ENCODE measurements at regions not wholly inside any gene's neighbourhood (a gene's known extent, or its start where the extent isn't known, plus 50 kb on each side); places are given as distances from the start of the nearest gene placed in this dataset.

DNA sequence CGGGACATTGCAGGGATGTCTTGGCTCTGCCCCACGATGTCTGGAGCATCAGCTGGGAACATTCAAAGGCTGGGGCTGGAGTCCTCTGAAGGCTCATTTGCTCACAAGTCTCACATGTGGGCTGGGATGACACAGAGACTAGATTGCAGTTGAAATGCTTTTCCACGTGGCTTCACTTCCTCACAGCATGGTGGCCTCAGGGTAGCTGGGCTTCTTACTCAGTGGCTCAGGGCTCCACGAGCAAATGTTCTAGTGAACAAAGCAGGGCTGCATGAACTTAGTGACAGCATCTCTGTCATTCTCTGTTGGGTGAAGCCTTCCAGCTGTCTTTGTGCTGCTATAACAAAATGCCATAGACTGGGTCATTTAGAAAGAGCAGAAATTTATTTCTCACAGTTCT lies 247.0 kb upstream of the POU3F1 start:
- H3K4me1 Mint-ChIP-seq (ENCODE audit: low read depth), result no peaks in the 10 kb centered on the region
- H3K4me3 Mint-ChIP-seq, result no peak overlapping the region
- H3K9me3 Mint-ChIP-seq, result no peaks in the 10 kb centered on the region
- H3K27me3 Mint-ChIP-seq (ENCODE audit: insufficient read depth), result peaks cover 24% of the 10 kb centered on the region
- H3K36me3 Mint-ChIP-seq (ENCODE audit: low read depth), result no peaks in the 10 kb centered on the region
- intact Hi-C loops (cut with micrococcal nuclease), result no loop called here
- H3K27ac Mint-ChIP-seq, result no peak overlapping the region
- no peak for DNase-seq (ENCODE audit: low spot score)

DNA sequence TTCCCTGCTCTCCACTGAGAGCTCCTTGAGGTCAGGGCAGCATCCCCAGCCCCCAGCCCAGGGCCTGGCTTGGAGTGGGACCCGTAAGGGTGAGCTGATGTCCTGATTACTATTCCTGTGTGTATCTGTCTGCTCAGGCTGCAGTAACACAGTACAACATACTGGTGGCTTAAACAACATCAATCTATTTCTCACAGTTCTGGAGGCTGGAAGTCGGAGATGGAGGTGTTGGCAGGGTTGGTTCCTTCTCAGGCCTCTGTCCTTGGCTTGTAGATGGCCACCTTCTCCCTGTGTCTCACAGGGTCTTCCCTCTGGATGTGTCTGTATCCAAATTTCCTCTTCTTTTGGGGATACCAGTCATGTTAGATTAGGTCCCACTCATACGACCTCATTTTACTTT lies 246.4 kb upstream of the POU3F1 start:
- no peak for DNase-seq (ENCODE audit: low spot score)
- Mint-ChIP-seq H3K27ac (no peak overlapping the region), H3K27me3 (ENCODE audit: insufficient read depth) (peaks cover 24% of the 10 kb centered on the region)

DNA sequence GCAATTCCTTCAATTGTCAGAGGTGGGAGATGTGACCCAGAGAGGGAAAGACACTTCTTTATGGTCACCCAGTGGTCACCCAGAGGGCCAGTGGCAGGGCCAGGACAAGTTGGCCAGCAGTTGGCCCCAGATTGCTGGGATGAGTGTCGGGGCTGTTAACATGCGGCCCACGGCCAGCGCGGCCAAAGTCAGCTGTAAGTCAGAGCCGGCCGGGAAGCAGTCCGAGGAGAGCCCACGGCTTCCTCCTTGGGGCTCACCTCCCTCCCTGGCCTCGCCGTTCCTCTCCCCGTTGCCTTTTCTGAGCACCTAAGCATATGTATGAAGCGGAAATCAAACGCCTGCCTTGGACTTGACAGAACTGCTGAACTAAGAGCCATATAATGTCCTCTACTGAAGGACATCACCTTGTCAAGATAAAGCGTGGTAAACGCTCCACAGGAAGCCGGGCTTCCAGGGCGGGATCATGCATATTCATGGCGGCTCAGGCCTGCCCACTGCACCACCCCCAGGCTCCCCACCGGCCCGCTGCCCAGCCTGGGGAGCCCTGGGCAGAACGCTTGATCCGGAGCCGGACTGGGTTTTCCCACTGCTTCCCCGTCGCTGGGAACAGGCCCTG lies 245.4 kb upstream of the POU3F1 start:
- no peak for DNase-seq (ENCODE audit: low spot score)
- intact Hi-C loops (cut with micrococcal nuclease), result no loop called here
- Mint-ChIP-seq H3K27me3 (ENCODE audit: insufficient read depth) (peaks cover 24% of the 10 kb centered on the region), H3K36me3 (ENCODE audit: low read depth) (no peaks in the 10 kb centered on the region), H3K4me1 (ENCODE audit: low read depth) (no peaks in the 10 kb centered on the region), H3K4me3 (no peak overlapping the region), H3K27ac (no peak overlapping the region), H3K9me3 (no peaks in the 10 kb centered on the region)

More for the DNA sequence above, 246.4 kb upstream of the POU3F1 start:
- intact Hi-C loops (cut with micrococcal nuclease), result no loop called here
- Mint-ChIP-seq H3K4me3 (no peak overlapping the region), H3K4me1 (ENCODE audit: low read depth) (no peaks in the 10 kb centered on the region), H3K36me3 (ENCODE audit: low read depth) (no peaks in the 10 kb centered on the region), H3K9me3 (no peaks in the 10 kb centered on the region)

GRCh38 chr1:38291336-38291735 lies 244.7 kb upstream of the POU3F1 start:
- H3K36me3 Mint-ChIP-seq (ENCODE audit: low read depth), result no peaks in the 10 kb centered on the region
- no peak overlapping the region for H3K27ac Mint-ChIP-seq
- H3K4me1 Mint-ChIP-seq (ENCODE audit: low read depth), result no peaks in the 10 kb centered on the region
- DNase-seq (ENCODE audit: low spot score), result no peak
- H3K4me3 Mint-ChIP-seq, result no peak overlapping the region
- H3K27me3 Mint-ChIP-seq (ENCODE audit: insufficient read depth), result peaks cover 24% of the 10 kb centered on the region
- no peaks in the 10 kb centered on the region for H3K9me3 Mint-ChIP-seq
- intact Hi-C loops (cut with micrococcal nuclease), result no loop called here

DNA sequence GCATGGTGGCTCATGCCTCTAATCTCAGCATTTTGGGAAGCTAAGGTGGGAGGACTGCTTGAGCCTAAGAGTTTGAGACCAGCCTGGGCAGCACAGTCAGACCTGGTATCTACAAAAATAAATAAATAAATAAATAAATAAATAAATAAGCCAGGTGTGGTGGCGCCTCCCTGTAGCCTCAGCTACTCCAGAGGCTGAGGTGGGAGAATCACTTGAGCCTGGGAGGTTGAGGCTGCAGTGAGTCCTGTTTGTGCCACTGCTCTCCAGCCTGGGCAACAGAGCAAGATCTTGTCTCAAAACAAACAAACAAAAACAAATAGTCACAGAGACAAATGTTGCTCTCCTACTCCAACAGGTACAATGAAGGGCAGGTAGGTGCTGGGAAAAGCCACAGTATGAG lies 242.4 kb upstream of the POU3F1 start:
- no peak overlapping the region for H3K27ac Mint-ChIP-seq

DNA sequence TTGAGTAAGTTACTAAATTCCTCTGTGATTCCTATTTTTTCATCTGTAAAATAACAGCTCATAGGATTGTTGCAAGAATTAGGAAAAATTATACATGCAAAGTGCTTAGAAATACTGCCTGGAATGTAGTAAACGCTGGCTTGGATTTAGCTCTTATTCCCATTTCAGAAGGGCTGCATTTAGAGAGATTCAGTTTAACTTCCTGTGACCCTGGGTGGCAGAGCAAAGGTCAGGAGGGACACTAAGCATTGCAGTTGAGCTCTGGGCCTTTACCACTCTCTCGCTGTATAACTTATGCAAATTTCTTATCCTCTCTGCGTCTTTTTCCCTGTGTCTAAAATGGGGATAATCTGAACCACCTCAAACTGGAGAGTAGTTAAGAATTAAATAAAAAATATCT lies 241.0 kb upstream of the POU3F1 start:
- no peak overlapping the region for H3K27ac Mint-ChIP-seq
- no peak for DNase-seq (ENCODE audit: low spot score)
- peaks cover 16% of the 10 kb centered on the region for H3K27me3 Mint-ChIP-seq (ENCODE audit: insufficient read depth)
- no peaks in the 10 kb centered on the region for H3K4me1 Mint-ChIP-seq (ENCODE audit: low read depth)
- H3K9me3 Mint-ChIP-seq, result no peaks in the 10 kb centered on the region
- no peaks in the 10 kb centered on the region for H3K36me3 Mint-ChIP-seq (ENCODE audit: low read depth)
- intact Hi-C loops (cut with micrococcal nuclease), result no loop called here
- no peak overlapping the region for H3K4me3 Mint-ChIP-seq

More for the DNA sequence above, 242.4 kb upstream of the POU3F1 start:
- H3K4me1 Mint-ChIP-seq (ENCODE audit: low read depth), result no peaks in the 10 kb centered on the region
- no peak for DNase-seq (ENCODE audit: low spot score)
- no peak overlapping the region for H3K4me3 Mint-ChIP-seq
- intact Hi-C loops (cut with micrococcal nuclease), result no loop called here
- no peaks in the 10 kb centered on the region for H3K36me3 Mint-ChIP-seq (ENCODE audit: low read depth)
- H3K27me3 Mint-ChIP-seq (ENCODE audit: insufficient read depth), result peaks cover 22% of the 10 kb centered on the region
- H3K9me3 Mint-ChIP-seq, result no peaks in the 10 kb centered on the region

DNA sequence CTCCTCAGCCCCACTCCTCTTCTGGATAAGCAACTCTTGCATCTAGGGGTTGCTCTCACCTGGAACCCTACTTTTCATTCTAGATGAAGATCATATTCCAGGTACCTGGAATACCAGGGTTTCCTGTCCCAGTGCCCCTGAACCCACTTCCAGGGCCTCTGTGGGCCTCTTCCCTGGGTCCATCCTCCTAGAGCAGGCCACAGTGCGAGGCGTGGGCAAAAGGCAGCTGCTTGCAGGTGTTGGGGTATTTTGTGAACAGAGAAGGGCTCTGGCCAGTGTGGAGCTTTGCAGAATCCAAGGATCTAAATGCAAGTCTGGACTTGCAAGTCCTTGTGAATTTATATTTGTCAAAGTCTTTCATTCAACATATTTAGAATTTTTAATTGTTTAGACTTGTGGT lies 240.4 kb upstream of the POU3F1 start:
- Mint-ChIP-seq H3K4me1 (ENCODE audit: low read depth) (no peaks in the 10 kb centered on the region), H3K36me3 (ENCODE audit: low read depth) (no peaks in the 10 kb centered on the region), H3K9me3 (no peaks in the 10 kb centered on the region), H3K4me3 (no peak overlapping the region), H3K27ac (no peak overlapping the region), H3K27me3 (ENCODE audit: insufficient read depth) (peaks cover 12% of the 10 kb centered on the region)
- DNase-seq (ENCODE audit: low spot score), result no peak
- intact Hi-C loops (cut with micrococcal nuclease), result no loop called here

- Mint-ChIP-seq H3K27me3 (ENCODE audit: insufficient read depth) (peaks cover 2% of the 10 kb centered on the region), H3K4me3 (no peak overlapping the region), H3K36me3 (ENCODE audit: low read depth) (no peaks in the 10 kb centered on the region), H3K9me3 (no peaks in the 10 kb centered on the region), H3K4me1 (ENCODE audit: low read depth) (no peaks in the 10 kb centered on the region), H3K27ac (no peak overlapping the region)
- no peak for DNase-seq (ENCODE audit: low spot score)
- intact Hi-C loops (cut with micrococcal nuclease), result no loop called here
These were observed 239.4 kb upstream of the POU3F1 start for GRCh38 chr1:38285807-38286530.

DNA sequence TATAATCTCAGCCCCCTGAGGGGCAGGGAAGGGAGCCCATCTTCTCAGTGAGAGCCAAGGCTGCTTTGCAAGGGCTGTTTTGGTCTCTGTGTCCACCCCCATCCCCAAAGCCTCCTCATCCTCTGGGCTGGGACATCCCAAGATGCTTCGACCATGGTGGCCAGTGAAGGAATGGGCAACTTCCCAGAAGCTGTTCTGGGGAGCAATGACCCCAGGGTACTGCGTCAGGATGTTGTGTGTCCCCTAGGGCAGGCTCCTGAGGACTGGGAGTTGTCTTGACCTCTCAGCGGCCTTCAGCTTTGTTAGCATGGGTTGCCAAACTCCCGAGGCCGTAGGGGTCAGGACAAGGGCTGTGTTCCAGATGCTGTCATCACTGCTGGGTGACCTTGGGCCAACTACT lies 238.4 kb upstream of the POU3F1 start:
- DNase-seq (ENCODE audit: low spot score), result no peak
- Mint-ChIP-seq H3K4me3 (no peak overlapping the region), H3K9me3 (peaks cover 4% of the 10 kb centered on the region), H3K36me3 (ENCODE audit: low read depth) (no peaks in the 10 kb centered on the region), H3K27ac (no peak overlapping the region), H3K27me3 (ENCODE audit: insufficient read depth) (peaks cover 2% of the 10 kb centered on the region), H3K4me1 (ENCODE audit: low read depth) (no peaks in the 10 kb centered on the region)
- intact Hi-C loops (cut with micrococcal nuclease), result no loop called here

GRCh38 chr1:38283696-38284470 lies 237.3 kb upstream of the POU3F1 start:
- Mint-ChIP-seq H3K9me3 (peaks cover 14% of the 10 kb centered on the region), H3K27me3 (ENCODE audit: insufficient read depth) (peaks cover 2% of the 10 kb centered on the region), H3K4me3 (no peak overlapping the region), H3K36me3 (ENCODE audit: low read depth) (no peaks in the 10 kb centered on the region), H3K27ac (no peak overlapping the region), H3K4me1 (ENCODE audit: low read depth) (no peaks in the 10 kb centered on the region)
- intact Hi-C loops (cut with micrococcal nuclease), result no loop called here
- no peak for DNase-seq (ENCODE audit: low spot score)

DNA sequence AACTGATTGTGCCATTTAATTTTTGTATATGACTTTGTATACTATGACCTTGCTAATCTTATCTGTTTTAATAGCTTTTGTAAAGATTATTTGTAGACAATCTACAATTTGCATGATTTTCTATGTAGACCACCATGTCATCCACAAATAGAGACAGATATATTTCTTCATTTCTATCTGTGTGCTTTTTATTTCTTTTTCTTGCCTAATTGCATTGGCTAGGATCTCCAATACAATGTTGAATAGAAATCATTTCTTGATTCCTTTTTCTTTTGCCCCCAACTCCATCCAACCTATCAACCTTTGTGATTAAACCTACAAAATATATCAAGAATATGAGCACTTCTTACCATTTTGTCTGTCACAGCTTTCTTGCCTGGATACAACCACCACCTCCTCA lies 232.6 kb upstream of the POU3F1 start:
- no peak for DNase-seq (ENCODE audit: low spot score)
- Mint-ChIP-seq H3K4me1 (ENCODE audit: low read depth) (no peaks in the 10 kb centered on the region), H3K4me3 (no peak overlapping the region), H3K9me3 (peaks cover 18% of the 10 kb centered on the region), H3K27ac (no peak overlapping the region), H3K36me3 (ENCODE audit: low read depth) (no peaks in the 10 kb centered on the region), H3K27me3 (ENCODE audit: insufficient read depth) (peaks cover 3% of the 10 kb centered on the region)
- intact Hi-C loops (cut with micrococcal nuclease), result no loop called here

DNA sequence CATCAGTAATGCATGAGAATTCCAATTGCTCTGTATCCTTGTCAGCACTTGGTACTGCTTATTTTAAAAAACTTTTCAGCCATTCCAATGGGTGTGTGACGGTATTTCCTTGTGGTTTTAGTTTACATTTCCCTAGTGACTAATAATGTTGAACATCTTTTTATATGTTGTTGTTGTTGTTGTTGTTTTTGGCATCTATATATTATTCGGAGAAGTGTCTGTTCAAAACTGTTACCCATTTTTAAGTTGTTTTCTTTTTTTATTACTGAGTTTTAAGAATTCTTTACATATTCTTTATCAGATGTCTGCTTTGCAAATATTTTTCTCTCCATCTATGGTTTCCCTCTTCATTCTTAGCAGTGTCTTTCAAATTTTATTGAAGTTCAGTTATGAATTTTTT lies 231.1 kb upstream of the POU3F1 start:
- Mint-ChIP-seq H3K4me3 (no peak overlapping the region), H3K9me3 (peaks cover 18% of the 10 kb centered on the region), H3K4me1 (ENCODE audit: low read depth) (no peaks in the 10 kb centered on the region), H3K27ac (no peak overlapping the region), H3K36me3 (ENCODE audit: low read depth) (no peaks in the 10 kb centered on the region), H3K27me3 (ENCODE audit: insufficient read depth) (peaks cover 11% of the 10 kb centered on the region)
- DNase-seq (ENCODE audit: low spot score), result no peak
- intact Hi-C loops (cut with micrococcal nuclease), result no loop called here

GRCh38 chr1:38275960-38276359 lies 229.4 kb upstream of the POU3F1 start:
- Mint-ChIP-seq H3K36me3 (ENCODE audit: low read depth) (no peaks in the 10 kb centered on the region), H3K27ac (no peak overlapping the region), H3K27me3 (ENCODE audit: insufficient read depth) (peaks cover 13% of the 10 kb centered on the region), H3K9me3 (peaks cover 18% of the 10 kb centered on the region), H3K4me1 (ENCODE audit: low read depth) (no peaks in the 10 kb centered on the region), H3K4me3 (no peak overlapping the region)
- intact Hi-C loops (cut with micrococcal nuclease), result no loop called here
- no peak for DNase-seq (ENCODE audit: low spot score)
